NT2/D1 (cell line): ENCODE measurements at regions not wholly inside any gene's neighbourhood (a gene's known extent, or its start where the extent isn't known, plus 50 kb on each side); places are given as distances from the start of the nearest gene placed in this dataset.

Source experiments
- SUZ12 ChIP-seq: IDR thresholded peaks from 2 replicates; pipeline ENCODE4 v1.6.1; 2011; ENCODE audit not compliant: insufficient read length, insufficient read depth; ENCODE audit errors: extremely low read depth
- YY1 ChIP-seq: IDR thresholded peaks from 2 replicates; pipeline ENCODE4 v1.6.1; 2011; ENCODE audit not compliant: insufficient read length, insufficient read depth
- ZNF274 ChIP-seq: IDR thresholded peaks from 2 replicates; pipeline ENCODE4 v1.6.1; 2011; ENCODE audit warnings: mild to moderate bottlenecking, low read depth, low read length

DNA sequence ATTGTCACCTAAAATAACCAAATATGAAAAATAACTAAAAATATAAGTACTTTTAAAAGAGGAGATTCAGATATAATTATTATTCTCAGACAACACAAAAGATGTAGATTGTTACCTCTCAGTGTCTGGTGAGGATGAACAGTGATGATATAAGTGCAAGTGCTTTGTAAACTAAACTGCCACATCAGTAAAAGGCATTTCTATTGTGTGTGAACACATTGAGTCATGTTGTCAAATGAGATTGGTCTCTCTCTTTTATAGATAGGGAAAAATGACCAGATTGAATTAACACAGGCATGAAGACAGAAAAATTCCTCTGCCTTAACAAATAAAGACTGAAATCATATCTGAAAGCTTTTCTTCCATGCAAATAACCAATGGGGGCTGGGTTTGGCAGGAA is 182.4 kb upstream of the TMEFF2 start:
- TF ChIP-seq YY1 = no peak
- no peak for TF ChIP-seq SUZ12
- no peak for TF ChIP-seq ZNF274
